ENCODE measurements at regions not wholly inside any gene's neighbourhood (a gene's known extent, or its start where the extent isn't known, plus 50 kb on each side); places are given as distances from the start of the nearest gene placed in this dataset.

GRCh38 chr12:124464830-124465229 lies 102.6 kb downstream of the NCOR2 start:
- no peak for TF ChIP-seq CTCF (IDR thresholded peaks at IDR 0.05)
- DNase-seq (ENCODE audit: low spot score) (no peak), ATAC-seq (ENCODE audit: low FRiP score) (no peak)

GRCh38 chr12:124464062-124464461 lies 103.3 kb downstream of the NCOR2 start:
- no peak for TF ChIP-seq CTCF (IDR thresholded peaks at IDR 0.05)
- no peak for ATAC-seq (ENCODE audit: low FRiP score)

GRCh38 chr12:124463341-124463921 lies 104.0 kb downstream of the NCOR2 start:
- TF ChIP-seq CTCF (IDR thresholded peaks at IDR 0.05): no peak
- DNase-seq (ENCODE audit: low spot score) (no peak), ATAC-seq (ENCODE audit: low FRiP score) (no peak)

More at GRCh38 chr12:124464062-124464461, 103.3 kb downstream of the NCOR2 start:
- DNase-seq (ENCODE audit: low spot score): no peak

GRCh38 chr12:124462750-124463149 lies 104.7 kb downstream of the NCOR2 start:
- no peak for TF ChIP-seq CTCF (IDR thresholded peaks at IDR 0.05)
- DNase-seq (ENCODE audit: low spot score) (no peak), ATAC-seq (ENCODE audit: low FRiP score) (no peak)

- DNase-seq (ENCODE audit: low spot score) (no peak), ATAC-seq (ENCODE audit: low FRiP score) (no peak)
- TF ChIP-seq CTCF (IDR thresholded peaks at IDR 0.05): no peak
Observed at GRCh38 chr12:124461851-124462623, 105.4 kb downstream of the NCOR2 start.

GRCh38 chr12:124461241-124461673 lies 106.2 kb downstream of the NCOR2 start:
- TF ChIP-seq CTCF (IDR thresholded peaks at IDR 0.05): no peak
- no peak for DNase-seq (ENCODE audit: low spot score)
- ATAC-seq (ENCODE audit: low FRiP score): no peak

- TF ChIP-seq CTCF (IDR thresholded peaks at IDR 0.05): no peak
- no peak for DNase-seq (ENCODE audit: low spot score)
- no peak for ATAC-seq (ENCODE audit: low FRiP score)
Observed at GRCh38 chr12:124460771-124461170, 106.6 kb downstream of the NCOR2 start.

Data from omental fat pad (tissue), 3 donors.